HG02884 (cell line): ENCODE measurements at regions not wholly inside any gene's neighbourhood (a gene's known extent, or its start where the extent isn't known, plus 50 kb on each side); places are given as distances from the start of the nearest gene placed in this dataset.
"Not testable (repeated sequence)": the region's sequence is repeated elsewhere in the genome, so short reads cannot be mapped to it uniquely, and the experiment has no call there.

ENCODE experiments used
- ATAC-seq: cut with Tn5 transposase; IDR thresholded peaks from one replicate; pipeline ENCODE4 v1.9.1; 2021; ENCODE audit warnings: mild to moderate bottlenecking, moderate library complexity; ENCODE audit not compliant: unreplicated experiment

DNA sequence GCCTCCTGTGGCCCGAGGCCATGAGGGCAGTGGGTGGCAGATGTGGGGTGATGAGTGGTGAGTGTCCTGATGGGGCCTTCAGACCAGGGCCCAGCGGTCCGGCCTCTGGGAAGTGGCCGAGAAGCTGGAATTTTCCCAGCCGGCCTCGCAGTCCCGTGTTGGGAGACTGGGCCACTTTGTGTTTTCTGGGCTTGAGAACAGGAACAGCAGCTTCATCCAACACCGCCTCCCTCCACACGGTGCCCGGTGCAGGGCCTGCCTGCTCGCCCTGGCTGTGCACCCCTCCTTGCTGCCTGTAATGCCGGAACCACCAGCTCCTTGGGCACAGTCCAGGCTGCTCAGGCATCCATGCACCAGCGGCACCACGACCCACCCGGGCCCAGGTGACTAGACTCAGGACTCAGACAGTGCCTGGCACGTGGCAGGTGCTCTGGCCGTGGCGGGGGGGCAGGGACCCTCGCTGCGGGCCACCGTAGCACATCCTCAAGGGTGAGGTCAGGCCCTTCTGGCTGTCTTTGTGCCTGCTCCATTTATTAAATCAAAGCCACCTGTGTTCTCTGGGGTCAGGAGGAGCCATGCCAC is 194.7 kb downstream of the BANP start:
- not testable (repeated sequence) for ATAC-seq

DNA sequence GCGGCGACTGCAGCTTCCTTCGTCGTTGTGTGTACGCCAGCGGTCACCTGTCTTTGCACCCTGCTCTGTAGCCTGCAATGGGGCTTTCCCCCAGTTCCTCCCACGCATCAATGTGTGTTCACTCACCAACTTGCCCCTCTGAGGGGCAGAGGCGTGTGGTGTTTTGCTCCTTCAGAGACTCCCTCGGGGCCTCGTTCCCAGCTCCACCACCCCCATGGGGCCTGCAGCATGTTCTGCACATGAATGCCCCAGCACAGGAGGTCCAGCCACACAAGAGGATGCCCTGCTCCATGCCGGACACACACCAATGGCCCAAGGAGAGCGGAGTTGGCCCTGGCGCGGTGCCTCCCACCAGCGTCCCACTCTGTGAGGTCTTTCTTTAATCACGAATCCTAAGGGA is 196.8 kb downstream of the BANP start:
- ATAC-seq, result not testable (repeated sequence)

DNA sequence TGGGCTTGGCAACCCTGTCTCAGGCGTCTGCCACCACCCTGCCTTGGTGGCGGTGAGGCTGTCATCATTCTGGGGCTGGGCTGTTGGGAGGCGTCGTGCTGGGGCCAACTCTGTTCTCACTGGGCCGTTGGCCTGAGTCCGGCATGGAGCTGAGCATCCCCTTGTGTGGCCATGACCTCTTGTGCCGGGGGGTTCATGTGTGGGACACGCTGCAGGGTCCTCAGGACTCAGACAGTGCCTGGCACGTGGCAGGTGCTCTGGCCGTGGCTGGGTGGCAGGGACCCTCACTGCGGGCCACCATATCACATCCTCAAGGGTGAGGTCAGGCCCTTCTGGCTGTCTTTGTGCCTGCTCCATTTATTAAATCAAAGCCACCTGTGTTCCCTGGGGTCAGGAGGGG is 197.4 kb downstream of the BANP start:
- not testable (repeated sequence) for ATAC-seq

DNA sequence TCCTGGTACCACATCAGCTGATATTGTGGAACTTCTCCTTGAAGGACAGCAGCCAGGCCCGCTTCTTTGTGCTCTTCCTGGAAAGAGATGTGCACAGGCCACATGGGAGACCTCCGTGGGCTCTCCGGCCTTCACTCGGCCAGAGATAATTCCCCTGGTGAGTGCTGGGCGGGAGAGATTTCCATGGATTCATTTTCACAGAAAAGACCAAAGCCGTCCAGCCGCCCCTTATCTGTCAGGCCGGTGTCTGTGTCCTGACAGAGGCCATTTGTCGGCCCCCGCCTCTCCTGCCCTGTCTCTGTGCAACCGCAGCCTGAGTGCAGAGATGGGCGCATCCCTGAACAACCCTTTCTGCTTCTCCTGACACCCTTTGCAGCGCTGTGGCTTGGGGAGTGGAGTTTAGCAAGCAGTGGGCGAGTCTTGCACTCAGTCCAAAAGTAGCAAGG is 197.9 kb downstream of the BANP start:
- ATAC-seq, result not testable (repeated sequence)

DNA sequence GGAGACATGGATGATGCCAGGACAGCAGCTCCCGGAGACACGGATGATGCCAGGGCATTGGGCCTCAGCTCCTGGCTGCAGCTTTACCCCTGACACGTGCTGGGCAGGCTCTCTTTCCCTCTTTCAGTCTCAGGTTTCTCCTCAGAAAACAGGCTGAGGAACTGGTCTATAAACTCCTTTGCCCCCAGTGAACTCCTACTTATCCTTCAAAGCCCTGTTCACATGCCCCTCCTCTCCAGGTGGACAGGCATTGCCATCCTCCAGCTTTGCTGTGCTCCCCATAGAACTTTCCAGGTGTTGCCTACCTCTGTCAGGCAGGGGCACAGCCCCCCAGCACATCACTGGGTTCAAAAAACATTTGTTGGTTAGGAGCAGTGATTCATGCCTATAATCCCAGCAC is 198.4 kb downstream of the BANP start:
- ATAC-seq, result not testable (repeated sequence)

DNA sequence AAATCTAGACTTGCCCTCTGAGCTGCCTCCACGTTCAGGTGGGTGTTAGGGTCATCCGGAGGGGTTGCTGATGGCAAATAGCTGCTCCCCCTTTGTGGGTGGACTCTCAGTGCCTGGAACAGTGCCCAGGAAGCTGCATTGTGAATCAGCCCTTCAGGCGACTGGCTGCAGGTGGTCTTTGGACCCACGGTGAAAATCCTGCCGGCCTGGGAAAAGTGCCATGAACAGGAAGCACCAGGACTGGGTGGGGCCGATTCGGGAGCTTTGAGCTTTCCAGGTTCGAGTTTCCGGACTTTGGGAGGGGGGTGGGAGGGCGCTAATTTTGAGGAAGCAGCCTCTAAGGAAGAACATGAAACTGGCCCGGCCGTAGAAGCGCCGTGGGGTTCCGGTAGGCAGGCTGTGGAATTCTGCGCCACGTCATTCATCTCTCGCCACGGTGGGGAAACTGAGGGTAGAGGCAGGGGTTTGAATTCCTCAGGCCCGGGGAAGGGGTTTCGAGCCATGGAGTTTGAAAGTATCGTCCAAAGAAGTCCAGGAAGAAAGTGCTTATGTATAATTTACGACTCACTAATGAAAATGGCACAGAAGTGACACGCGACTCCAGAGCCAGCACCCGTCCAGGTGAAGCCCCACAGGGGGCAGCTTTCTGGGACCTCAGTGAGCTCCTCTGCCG is 199.4 kb downstream of the BANP start:
- ATAC-seq, result not testable (repeated sequence)

DNA sequence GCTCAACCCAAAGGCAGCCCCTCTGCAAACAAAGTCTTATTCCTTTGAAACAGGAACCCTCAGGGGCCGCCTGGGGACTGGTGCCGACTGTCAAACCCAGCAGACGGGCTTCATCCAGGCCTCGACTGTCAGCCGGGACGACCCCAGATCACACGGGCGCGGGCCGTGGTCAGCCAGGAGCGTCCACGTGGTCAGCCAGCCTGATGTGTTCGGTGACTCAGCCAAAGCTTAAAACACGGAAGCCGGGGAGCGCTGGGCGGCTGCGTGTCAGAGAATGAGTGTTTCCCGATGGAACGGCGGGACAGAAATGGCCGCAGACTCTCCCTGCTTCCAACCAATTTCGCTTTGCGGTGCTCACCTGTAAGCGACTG is 199.9 kb downstream of the BANP start:
- ATAC-seq, result not testable (repeated sequence)

DNA sequence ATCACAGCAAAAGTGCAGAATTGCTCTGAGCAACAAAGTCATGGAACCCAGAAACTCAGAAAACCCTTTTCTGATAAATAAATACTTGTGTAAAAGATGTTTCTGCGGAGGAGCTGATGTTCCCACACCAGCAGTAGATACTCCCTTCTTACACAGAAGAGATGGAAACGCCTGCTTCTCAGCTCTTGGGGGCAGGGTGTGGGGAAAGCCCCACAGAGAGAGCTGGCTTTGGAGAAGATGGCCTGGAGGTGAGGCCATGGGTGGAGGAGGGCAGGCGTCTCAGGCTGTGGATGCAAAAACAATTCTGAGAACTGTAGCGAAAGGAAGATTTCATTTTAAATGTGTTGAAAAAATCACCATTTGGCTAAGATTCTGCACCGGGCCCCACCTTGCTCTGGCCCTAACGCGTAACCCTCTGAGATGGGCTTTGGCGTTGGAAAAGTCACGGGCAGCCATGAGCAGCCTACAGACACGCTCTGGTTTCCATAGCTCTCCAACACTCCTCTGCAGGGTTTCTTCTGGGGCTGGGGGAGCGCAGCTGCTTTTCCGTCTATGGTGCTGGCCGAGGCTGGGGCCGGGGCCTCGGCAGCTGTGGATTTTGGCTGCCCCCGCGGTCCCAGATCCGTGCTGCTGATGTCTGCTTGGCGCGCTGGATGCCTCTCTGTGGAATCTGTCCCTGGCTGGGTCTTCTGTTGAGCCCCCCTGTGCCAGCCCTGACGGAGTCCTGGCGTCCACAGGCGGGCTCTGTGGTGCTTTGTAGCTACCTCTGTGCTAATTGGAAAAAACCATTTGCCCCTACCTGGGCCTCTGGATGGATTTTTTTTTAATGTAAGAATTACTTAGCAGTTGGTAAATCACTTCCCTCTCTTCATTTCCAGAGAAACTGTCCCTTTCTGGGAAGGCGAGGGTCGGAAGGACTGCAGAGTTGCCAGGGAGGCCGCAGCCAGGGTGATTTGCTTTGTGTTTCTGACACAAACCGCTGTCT is 200.9 kb downstream of the BANP start:
- not testable (repeated sequence) for ATAC-seq

DNA sequence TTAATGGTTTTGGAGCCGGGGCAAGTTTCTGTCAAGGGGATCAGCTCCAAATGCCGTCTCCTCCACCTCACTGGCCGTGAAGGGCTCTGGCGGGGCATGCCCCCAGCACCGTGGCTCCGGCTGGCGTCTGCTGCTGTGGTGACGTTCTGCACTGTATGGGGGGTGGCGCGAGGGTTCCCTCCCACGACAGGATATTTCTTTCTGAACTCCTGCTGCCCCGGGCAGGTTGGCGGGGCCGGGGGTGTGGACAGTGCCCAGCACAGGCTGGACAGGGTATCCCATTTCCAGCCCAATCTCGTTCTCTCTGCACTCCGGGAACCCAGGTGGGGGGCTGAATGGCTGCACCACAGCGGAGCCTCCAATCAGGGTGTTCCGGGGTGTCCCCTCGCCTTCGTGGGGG is 201.6 kb downstream of the BANP start:
- not testable (repeated sequence) for ATAC-seq

DNA sequence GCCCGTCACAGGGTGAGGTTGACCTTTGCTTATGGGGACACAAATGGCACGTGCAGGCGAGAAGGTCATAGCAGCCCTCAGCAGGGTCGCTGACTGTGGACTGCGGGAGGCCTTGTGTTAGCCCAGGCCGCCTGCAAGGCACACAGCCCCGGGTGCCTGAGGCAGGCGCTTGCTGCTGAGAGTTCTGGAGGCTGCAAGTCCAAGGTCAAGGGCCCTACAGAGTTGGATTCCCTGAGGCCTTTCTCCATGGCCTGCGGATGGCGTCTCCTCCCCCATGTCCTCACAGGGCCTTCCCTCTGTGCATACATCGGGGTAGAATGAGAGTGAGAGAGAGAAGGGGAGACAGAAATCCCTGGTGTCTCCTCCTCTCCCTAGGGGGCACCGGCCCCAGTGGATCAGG is 202.3 kb downstream of the BANP start:
- ATAC-seq, result not testable (repeated sequence)

DNA sequence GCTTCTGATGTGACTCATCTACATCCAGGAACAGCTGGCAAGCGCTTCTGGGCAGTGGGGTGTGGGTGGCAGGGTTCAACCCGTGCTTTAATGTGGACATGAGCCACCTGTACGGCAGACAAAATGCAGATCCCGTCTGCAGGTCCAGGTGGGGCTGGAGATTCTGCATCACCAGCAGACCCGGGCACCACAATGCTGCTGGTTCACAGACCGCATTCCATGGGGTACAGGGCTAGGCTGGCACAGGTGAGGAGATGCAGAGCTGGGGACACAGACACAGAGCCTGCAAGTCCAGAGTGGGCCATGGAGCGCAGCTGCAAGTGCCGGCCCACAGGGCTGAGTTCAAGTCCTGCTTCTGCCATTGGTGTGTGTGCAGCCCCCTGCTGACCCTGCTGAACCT is 203.7 kb downstream of the BANP start:
- not testable (repeated sequence) for ATAC-seq

DNA sequence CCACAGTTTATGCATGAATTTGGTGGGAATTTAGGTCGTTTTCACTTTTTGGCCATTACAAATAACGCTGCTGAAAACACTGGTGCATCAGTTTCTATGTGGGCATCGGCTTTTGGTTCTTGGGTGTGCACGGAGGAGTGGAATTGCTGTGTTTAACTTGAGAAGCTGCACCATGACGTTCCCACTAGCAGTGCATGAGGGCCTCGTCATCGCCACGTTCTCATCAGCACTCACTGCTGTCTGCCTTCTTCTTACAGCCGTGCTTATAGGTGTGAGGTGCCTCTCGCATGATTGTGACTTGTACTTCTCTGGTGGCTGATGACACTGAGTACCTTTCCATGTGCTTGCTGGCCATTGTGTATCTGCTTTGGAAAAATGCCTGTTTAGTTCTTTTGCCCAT is 204.4 kb downstream of the BANP start:
- ATAC-seq, result not testable (repeated sequence)

DNA sequence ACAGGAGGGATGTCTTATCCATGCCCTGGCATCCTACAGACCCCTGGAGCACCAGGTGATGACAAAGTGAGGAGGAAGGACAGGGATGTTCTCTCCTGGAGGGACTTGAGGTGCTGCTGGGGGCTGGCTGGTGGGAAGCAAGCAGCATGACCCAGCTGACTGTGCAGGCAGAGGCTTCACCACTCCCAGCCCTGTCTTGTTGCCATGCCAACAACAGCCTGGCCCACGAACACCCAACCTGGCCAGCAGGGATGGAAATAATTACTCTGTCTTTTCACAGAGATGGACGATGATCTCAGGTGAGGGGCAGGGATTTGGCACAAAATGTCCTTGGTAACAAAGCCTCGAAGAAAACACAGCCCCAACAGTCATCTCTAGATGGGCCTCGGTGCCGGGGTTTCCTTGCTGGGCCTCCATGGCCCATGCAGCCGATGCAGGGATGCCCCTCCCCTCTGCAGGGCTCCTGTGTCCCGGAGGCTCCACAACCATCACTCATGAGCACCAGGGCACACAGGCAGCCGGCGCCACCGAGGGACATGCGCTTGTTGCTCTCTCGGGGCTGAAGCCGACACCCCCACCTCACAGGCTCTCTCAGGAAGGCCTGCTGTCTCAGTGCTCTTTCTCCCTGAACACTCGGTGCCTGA is 205.5 kb downstream of the BANP start:
- ATAC-seq, result not testable (repeated sequence)

DNA sequence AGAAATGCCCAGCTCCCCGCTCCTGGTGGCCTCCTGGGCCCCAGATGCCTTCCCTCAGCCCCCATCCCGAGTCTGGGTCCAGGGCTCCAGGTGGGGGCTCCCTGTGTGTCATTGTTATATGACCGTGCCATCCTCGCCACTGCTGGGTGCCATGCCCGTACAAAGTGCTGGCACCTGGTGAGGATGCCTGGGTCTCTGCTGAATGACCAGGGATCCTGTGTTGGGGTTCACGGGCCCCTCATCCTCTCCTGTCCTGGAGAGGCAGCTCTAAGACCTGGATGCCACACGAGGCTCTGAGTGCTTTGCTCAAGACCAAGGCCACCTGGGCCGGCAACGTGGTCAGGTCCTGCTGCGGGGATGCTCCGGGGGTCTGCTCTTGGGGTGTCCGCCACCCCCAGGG is 206.5 kb downstream of the BANP start:
- not testable (repeated sequence) for ATAC-seq

DNA sequence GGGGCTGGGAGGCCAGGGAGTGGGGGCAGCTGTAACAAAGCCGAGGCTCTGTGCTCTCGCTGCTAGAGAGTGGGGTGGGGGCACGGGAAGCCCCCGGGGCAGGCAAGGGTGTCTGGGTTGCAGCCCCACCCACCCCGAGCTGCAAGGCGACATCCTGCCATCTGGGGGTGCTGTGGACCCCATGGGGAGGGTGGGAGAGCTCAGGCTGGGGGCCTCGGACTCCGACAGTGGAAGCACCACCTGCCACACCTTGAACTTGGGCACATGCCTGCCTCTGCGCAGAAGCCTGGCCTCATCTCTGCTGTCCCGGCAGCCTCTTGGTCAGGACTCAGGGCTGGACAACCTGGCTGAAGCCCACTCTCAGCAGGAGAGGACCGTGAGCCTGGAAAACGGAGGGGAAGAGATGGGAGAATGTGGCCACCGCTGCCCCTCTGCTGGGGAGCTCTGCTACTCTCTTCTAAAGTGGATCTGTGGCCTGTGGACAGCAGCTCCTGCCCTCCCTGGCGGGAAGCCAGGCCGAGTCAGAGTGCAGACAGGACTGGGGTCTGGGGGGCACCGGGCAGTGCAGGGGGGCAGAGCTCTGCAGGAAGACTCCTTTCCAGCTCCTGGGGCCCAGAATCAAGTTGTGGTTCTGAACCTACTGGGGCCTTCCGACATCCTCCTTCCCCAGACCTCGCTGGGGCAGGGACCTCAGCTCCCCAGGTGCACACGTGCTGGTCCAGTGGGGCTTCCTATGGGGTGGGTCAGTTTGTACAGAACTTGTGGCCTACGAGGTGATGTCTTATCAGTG is 207.2 kb downstream of the BANP start:
- not testable (repeated sequence) for ATAC-seq

DNA sequence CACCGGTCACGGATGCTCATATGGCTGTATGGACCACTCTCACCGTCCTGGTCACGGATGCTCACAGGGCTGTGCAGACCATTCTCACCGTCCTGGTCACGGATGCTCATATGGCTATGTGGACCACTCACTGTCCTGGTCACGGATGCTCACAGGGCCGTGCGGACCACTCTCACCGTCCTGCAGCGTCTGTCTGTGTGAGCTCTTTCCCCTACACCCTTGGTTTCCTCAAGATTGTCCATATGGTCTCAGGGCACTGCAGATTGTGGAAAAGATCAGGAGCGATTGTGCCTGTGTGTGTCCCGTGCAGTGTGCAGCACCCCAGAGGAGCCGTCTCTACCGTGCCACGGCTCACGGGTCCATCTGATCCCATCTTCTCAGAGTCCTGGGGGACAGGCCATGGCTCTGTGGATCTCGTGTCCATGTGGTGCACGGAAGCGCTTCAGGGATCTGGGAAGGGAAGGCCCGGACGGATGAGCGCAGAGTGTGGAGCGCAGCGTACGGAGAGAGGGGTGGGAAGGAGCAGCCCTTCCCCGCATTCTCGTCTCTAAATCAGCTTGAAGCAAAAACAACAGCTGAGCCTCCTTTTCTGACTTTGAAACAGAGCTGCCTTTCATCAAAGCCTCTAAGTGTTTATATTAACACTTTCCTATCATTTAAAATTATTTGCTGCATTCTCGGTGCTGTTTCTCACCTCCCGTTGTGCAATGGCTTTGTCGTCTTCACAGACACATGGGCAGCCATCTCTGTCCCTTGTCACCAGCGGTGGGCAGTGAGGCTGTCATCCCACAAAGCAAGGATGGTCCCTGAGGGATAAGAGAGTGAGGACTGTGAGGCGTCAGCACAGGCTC is 208.0 kb downstream of the BANP start:
- not testable (repeated sequence) for ATAC-seq

DNA sequence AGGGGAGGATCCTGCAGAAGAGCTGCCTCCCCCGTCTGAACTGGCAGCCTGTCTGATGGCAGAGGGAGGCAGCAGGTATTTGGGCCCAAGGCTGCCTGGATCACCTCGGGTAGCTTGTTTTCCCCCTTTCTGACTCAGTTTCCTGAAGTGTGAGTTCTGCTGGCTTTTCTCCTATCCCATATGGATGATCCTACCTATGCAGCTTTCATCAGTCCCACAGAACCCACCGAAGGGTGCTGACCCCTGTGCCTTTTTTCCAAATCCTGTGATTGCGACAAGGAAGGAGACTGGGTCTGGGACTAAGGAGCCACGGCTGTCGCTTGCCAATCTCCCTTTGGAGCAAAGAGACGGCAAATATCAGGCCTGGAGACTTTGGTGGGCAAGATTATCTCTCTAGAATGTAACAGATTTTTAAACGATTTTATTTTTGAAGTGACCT is 208.7 kb downstream of the BANP start:
- not testable (repeated sequence) for ATAC-seq

DNA sequence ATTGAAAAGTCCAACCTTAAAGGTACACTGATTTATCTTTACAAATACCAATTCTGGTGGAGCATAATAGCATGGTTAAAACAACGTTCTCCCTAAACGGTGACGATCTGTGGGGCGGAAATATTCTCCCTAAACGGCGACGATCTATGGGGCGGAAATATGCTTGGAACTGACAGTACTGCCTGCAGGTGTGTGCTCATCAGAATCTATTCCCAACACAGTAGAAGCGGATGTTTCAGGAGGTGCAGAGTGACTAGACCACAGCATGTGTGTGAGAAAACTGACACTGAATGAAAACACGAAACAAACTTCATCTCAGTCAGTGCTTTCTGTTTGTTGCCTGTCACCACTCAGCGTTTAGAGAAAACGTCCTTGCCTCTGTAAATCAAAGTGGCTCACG is 210.0 kb downstream of the BANP start:
- ATAC-seq, result not testable (repeated sequence)

DNA sequence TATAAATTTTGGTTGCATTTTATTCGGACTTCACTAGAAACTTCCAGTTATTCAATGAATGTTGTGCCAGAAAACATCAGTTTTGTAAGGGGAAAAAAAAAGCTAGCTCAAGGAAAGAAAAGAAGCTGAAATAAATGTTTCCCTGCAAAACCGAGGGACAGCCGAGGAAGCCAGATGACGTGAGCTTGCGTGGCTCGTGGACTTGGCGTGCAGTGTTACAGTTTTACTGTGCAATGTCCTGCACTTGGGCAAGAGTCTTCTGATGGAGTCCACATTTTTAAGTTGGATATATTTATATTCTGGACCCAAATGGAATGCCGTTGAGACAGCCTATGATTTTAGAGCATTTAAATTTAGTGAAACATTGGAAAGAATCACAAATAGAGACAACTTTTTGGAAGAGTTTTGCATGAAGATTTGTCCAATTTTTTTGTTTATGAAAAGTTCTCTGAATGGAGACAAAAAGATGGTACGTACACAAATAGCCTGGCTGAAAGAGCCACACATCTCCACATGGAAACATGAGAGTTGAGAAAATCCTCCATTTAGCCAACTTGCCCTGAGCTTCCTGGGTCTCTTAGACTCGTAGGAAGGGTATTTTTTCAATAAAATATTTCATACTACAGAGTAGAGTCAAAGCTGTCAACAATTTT is 210.5 kb downstream of the BANP start:
- not testable (repeated sequence) for ATAC-seq
